IMR-90 (cell line): ENCODE measurements at regions not wholly inside any gene's neighbourhood (a gene's known extent, or its start where the extent isn't known, plus 50 kb on each side); places are given as distances from the start of the nearest gene placed in this dataset.

Experiments used
- ATAC-seq: fragments of 200-7000 bp; cut with Tn5 transposase; 2 replicates; pipeline ENCODE4 v1.9.1; 2020; ENCODE audit warnings: low read depth, mild to moderate bottlenecking, moderate library complexity
- BruUV-seq: library from RNA; stranded (reverse); fragments of 400-500 nt; replicated peaks from 2 replicates; lab custom pipeline; 2021; lab: Mats Ljungman, UMichigan
- CTCF ChIA-PET: fragments of 300-600 bp; formaldehyde crosslinking; extraction: SDS; loops from one replicate; lab custom pipeline; 2021; ENCODE audit warnings: antibody characterized with exemption; lab: Yijun Ruan, JAX
- POLR2A ChIA-PET: fragments of 300-600 bp; sonication (Branson Sonifier 250); formaldehyde crosslinking; loops from one replicate; lab custom pipeline; 2022; ENCODE audit warnings: antibody characterized with exemption; ENCODE audit not compliant: unreplicated experiment; lab: Charles Lee
- DNase-seq: peaks from one replicate; pipeline ENCODE4 v3.0.0; 2013
- H2AFZ ChIP-seq: replicated peaks from 2 replicates; pipeline ENCODE3; 2013; ENCODE audit warnings: low read length, mild to moderate bottlenecking; ENCODE audit not compliant: poor library complexity
- H2AK5ac ChIP-seq: 2 replicates; pipeline ENCODE4 v1.6.1; 2013; ENCODE audit warnings: low read depth, low read length, inconsistent platforms
- H2AK9ac ChIP-seq: replicated peaks from 2 replicates; pipeline ENCODE3; 2013; ENCODE audit warnings: mild to moderate bottlenecking, low read depth, low read length, moderate library complexity; ENCODE audit not compliant: poor library complexity
- H2BK120ac ChIP-seq: 2 replicates; pipeline ENCODE4 v1.6.1; 2013; ENCODE audit warnings: low read depth, low read length, inconsistent platforms
- H2BK15ac ChIP-seq: 3 replicates; pipeline ENCODE4 v1.6.1; 2013; ENCODE audit warnings: low read depth, low read length, inconsistent platforms
- H2BK20ac ChIP-seq: 2 replicates; pipeline ENCODE4 v1.6.1; 2013; ENCODE audit warnings: low read depth, mild to moderate bottlenecking, inconsistent platforms, low read length, moderate library complexity
- H2BK5ac ChIP-seq: 2 replicates; pipeline ENCODE4 v1.6.1; 2013; ENCODE audit warnings: mild to moderate bottlenecking, low read depth, low read length, inconsistent platforms; ENCODE audit not compliant: poor library complexity, severe bottlenecking
- H3K14ac ChIP-seq: replicated peaks from 2 replicates; pipeline ENCODE4 v1.6.1; 2013; ENCODE audit warnings: low read depth, low read length, inconsistent platforms
- H3K18ac ChIP-seq: 2 replicates; pipeline ENCODE4 v1.6.1; 2013; ENCODE audit warnings: low read depth, low read length, control low read depth
- H3K23ac ChIP-seq: 2 replicates; pipeline ENCODE4 v1.6.1; 2013; ENCODE audit warnings: low read depth, low read length, inconsistent platforms
- H3K27ac ChIP-seq: 2 replicates; pipeline ENCODE4 v1.5.1; 2013; ENCODE audit warnings: mild to moderate bottlenecking, control low read depth, low read length; ENCODE audit not compliant: insufficient read depth
- H3K27me3 ChIP-seq: 2 replicates; pipeline ENCODE4 v1.6.1; 2013; ENCODE audit warnings: low read length; ENCODE audit not compliant: control insufficient read depth, insufficient read depth
- H3K36me3 ChIP-seq: 2 replicates; pipeline ENCODE4 v1.6.1; 2013; ENCODE audit warnings: low read length, mixed read lengths; ENCODE audit not compliant: control insufficient read depth, insufficient read depth
- H3K4ac ChIP-seq: 2 replicates; pipeline ENCODE4 v1.6.1; 2013; ENCODE audit warnings: low read depth, low read length, inconsistent platforms
- H3K4me1 ChIP-seq: 2 replicates; pipeline ENCODE4 v1.6.1; 2013; ENCODE audit warnings: low read length, mixed read lengths; ENCODE audit not compliant: control insufficient read depth, insufficient read depth
- H3K4me2 ChIP-seq: 2 replicates; pipeline ENCODE4 v1.6.1; 2013; ENCODE audit warnings: low read depth, mild to moderate bottlenecking, control low read depth, low read length, moderate library complexity
- H3K4me3 ChIP-seq: 2 replicates; pipeline ENCODE4 v1.5.1; 2013; ENCODE audit warnings: low read depth, mild to moderate bottlenecking, control low read depth, low read length, moderate library complexity; ENCODE audit not compliant: insufficient read depth
- H3K56ac ChIP-seq: 2 replicates; pipeline ENCODE4 v1.6.1; 2013; ENCODE audit warnings: low read length, inconsistent platforms; ENCODE audit not compliant: insufficient read depth; ENCODE audit errors: extremely low read depth
- H3K79me1 ChIP-seq, 2 experiments: 2 replicates each; pipeline ENCODE4 v1.6.1; 2013; ENCODE audit warnings: low read length in 2 of 2, inconsistent platforms in 1 of 2, low read depth in 1 of 2
- H3K9ac ChIP-seq: 2 replicates; pipeline ENCODE4 v1.6.1; 2013; ENCODE audit warnings: low read depth, low read length, control low read depth
- H3K9me1 ChIP-seq: 2 replicates; pipeline ENCODE4 v1.6.1; 2013; ENCODE audit warnings: low read length, inconsistent platforms; ENCODE audit not compliant: insufficient read depth
- H3K9me3 ChIP-seq: 2 replicates; pipeline ENCODE4 v1.6.1; 2013; ENCODE audit warnings: low read length; ENCODE audit not compliant: control insufficient read depth, insufficient read depth
- H4K20me1 ChIP-seq: 2 replicates; pipeline ENCODE4 v1.6.1; 2013; ENCODE audit warnings: low read length, inconsistent platforms; ENCODE audit not compliant: insufficient read depth
- H4K5ac ChIP-seq: 2 replicates; pipeline ENCODE4 v1.6.1; 2013; ENCODE audit warnings: mild to moderate bottlenecking, low read depth, low read length, control low read depth
- H4K8ac ChIP-seq, 2 experiments: 2 replicates each; pipeline ENCODE4 v1.6.1; 2013; ENCODE audit warnings: low read depth in 2 of 2, low read length in 2 of 2, control low read depth in 1 of 2, inconsistent platforms in 1 of 2
- H4K91ac ChIP-seq: 2 replicates; pipeline ENCODE4 v1.6.1; 2013; ENCODE audit warnings: low read depth, low read length, inconsistent platforms; ENCODE audit not compliant: insufficient read depth
- BHLHE40 ChIP-seq: fragments of 150-350 bp; IDR thresholded peaks from 2 replicates; pipeline ENCODE4 v1.6.1; 2016; ENCODE audit warnings: mild to moderate bottlenecking, low read depth, low read length
- CEBPB ChIP-seq: IDR thresholded peaks from 2 replicates; pipeline ENCODE4 v1.6.1; 2012; ENCODE audit warnings: low read depth, low read length, improper control_type of control experiment
- CHD1 ChIP-seq: IDR thresholded peaks from 2 replicates; pipeline ENCODE4 v1.6.1; 2012; ENCODE audit warnings: low read depth, low read length, improper control_type of control experiment
- FOS ChIP-seq: fragments of 150-350 bp; IDR thresholded peaks from 2 replicates; pipeline ENCODE4 v1.6.1; 2016; ENCODE audit warnings: low read depth, low read length
- MXI1 ChIP-seq: IDR thresholded peaks from 2 replicates; pipeline ENCODE4 v1.6.1; 2012; ENCODE audit warnings: low read depth, mild to moderate bottlenecking, low read length, moderate library complexity, borderline replicate concordance
- NFE2L2 ChIP-seq: fragments of 150-350 bp; IDR thresholded peaks from 2 replicates; pipeline ENCODE4 v1.6.1; 2016; ENCODE audit warnings: low read depth, mild to moderate bottlenecking, low read length
- POLR2A ChIP-seq: IDR thresholded peaks from 2 replicates; pipeline ENCODE4 v1.6.1; 2012; ENCODE audit warnings: mild to moderate bottlenecking, low read depth, low read length
- RAD21 ChIP-seq: IDR thresholded peaks from 2 replicates; pipeline ENCODE4 v1.6.1; 2012; ENCODE audit warnings: low read length, improper control_type of control experiment
- SMC3 ChIP-seq: fragments of 150-350 bp; IDR thresholded peaks from 2 replicates; pipeline ENCODE4 v1.6.1; 2016; ENCODE audit warnings: low read depth, mild to moderate bottlenecking, antibody characterized with exemption, low read length, moderate library complexity
- WGBS, 2 experiments: methylation state at CpG; one replicate each; pipeline versions ENCODE4 v1.1.5 to v1.1.7; 2013; ENCODE audit warnings: missing lambda C conversion rate in 2 of 2; ENCODE audit not compliant: insufficient read length in 1 of 2; ENCODE audit errors: extremely low coverage in 2 of 2; 5-methylcytosine and 5-hydroxymethylcytosine counted together
- dilution Hi-C: fragments of 300-500 bp; cut with HindIII; formaldehyde crosslinking; loops from one replicate; pipeline ENCODE4 v1.14.3; 2018; ENCODE audit warnings: low sequenced_read_pairs; ENCODE audit not compliant: unreplicated experiment
- in situ Hi-C: fragments of 300-500 bp; cut with MboI; formaldehyde crosslinking; loops from 3 replicates; pipeline ENCODE4 v1.14.3; 2019; ENCODE audit warnings: low sequenced_read_pairs, inconsistent platforms, mixed read lengths
- intact Hi-C: fragments of 100-400 bp; cut with micrococcal nuclease; formaldehyde crosslinking; loops from 2 replicates; pipeline ENCODE4 v1.10.0; 2022
- TF ChIP-seq, protein P1 (sequence below): fragments of 150-350 bp; IDR thresholded peaks from 2 replicates; pipeline ENCODE4 v1.6.1; 2016; ENCODE audit warnings: low read depth, mild to moderate bottlenecking, low read length, moderate library complexity, borderline replicate concordance
- TF ChIP-seq, protein P2 (sequence below): fragments of 150-350 bp; IDR thresholded peaks from 2 replicates; pipeline ENCODE4 v1.6.1; 2017; ENCODE audit warnings: mild to moderate bottlenecking, antibody characterized with exemption, low read length, low read depth
- TF ChIP-seq, protein P3 (sequence below): conservative IDR thresholded peaks from 2 replicates; pipeline ENCODE4 v1.5.1; 2012; ENCODE audit warnings: mild to moderate bottlenecking, low read depth, low read length, improper control_type of control experiment

DNA sequence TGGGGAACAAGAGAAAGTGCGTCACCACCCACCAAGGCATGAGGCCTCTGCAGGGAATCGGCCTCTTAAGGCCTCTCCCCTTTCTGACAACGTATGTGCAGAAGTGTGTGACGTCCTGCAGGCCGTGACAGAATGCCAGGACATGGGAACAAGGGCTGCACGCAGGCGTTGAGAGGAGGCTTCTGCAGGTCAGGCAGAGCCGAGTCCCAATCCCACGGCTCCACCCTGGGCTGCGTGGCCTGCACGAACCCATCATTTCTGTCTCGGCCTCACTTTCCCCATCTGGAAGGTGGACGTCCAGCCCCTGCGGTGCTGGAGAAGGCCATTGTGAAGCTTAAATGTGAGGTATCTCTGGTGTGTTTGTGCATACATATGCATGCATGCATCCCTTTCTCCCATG, 61.8 kb downstream of the SHANK2 start:
- no peak overlapping the region for H4K8ac ChIP-seq
- no peaks in the 10 kb centered on the region for H3K9me1 ChIP-seq
- no peaks in the 10 kb centered on the region for H3K79me1 ChIP-seq
- intact Hi-C loops (no loop called here), dilution Hi-C loops (no loop called here), in situ Hi-C loops (no loop called here)
- no peak overlapping the region for H2AK5ac ChIP-seq
- H4K91ac ChIP-seq = no peak overlapping the region
- no TSS peak for BruUV-seq
- H4K20me1 ChIP-seq = no peaks in the 10 kb centered on the region; the same call in 1 of the 2 replicates
- H3K36me3 ChIP-seq = peaks cover 5% of the 10 kb centered on the region
- no peaks in the 10 kb centered on the region for H3K9me3 ChIP-seq
- no peak overlapping the region for H2AFZ ChIP-seq
- H2BK5ac ChIP-seq = no peak overlapping the region
- no peak overlapping the region for H3K4me3 ChIP-seq
- no peak overlapping the region for H3K4ac ChIP-seq
- ChIA-PET POLR2A (no interaction called here), CTCF (no interaction called here)
- no peak overlapping the region for H3K27ac ChIP-seq
- no peak overlapping the region for H3K9ac ChIP-seq
- H2BK15ac ChIP-seq = no peak overlapping the region
- ATAC-seq (no peak), DNase-seq (no peak)
- H2BK120ac ChIP-seq = no peak overlapping the region
- H3K4me1 ChIP-seq = no peaks in the 10 kb centered on the region
- no peak overlapping the region for H4K5ac ChIP-seq
- H3K14ac ChIP-seq = no peak overlapping the region
- no peak overlapping the region for H3K4me2 ChIP-seq
- no peak overlapping the region for H3K23ac ChIP-seq
- no peak overlapping the region for H3K18ac ChIP-seq
- no peak overlapping the region for H2BK20ac ChIP-seq
- no peak for TF ChIP-seq FOS
- no peak for TF ChIP-seq CEBPB
- TF ChIP-seq RAD21 = no peak
- TF ChIP-seq, protein P1, sequence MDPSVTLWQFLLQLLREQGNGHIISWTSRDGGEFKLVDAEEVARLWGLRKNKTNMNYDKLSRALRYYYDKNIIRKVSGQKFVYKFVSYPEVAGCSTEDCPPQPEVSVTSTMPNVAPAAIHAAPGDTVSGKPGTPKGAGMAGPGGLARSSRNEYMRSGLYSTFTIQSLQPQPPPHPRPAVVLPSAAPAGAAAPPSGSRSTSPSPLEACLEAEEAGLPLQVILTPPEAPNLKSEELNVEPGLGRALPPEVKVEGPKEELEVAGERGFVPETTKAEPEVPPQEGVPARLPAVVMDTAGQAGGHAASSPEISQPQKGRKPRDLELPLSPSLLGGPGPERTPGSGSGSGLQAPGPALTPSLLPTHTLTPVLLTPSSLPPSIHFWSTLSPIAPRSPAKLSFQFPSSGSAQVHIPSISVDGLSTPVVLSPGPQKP = no peak
- no peak for TF ChIP-seq SMC3
- no peak for TF ChIP-seq MXI1
- TF ChIP-seq BHLHE40 = no peak
- no peak for TF ChIP-seq POLR2A
- no peak for TF ChIP-seq CHD1
- TF ChIP-seq, protein P2, sequence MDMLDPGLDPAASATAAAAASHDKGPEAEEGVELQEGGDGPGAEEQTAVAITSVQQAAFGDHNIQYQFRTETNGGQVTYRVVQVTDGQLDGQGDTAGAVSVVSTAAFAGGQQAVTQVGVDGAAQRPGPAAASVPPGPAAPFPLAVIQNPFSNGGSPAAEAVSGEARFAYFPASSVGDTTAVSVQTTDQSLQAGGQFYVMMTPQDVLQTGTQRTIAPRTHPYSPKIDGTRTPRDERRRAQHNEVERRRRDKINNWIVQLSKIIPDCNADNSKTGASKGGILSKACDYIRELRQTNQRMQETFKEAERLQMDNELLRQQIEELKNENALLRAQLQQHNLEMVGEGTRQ = no peak
- TF ChIP-seq NFE2L2 = no peak
- TF ChIP-seq, protein P3, sequence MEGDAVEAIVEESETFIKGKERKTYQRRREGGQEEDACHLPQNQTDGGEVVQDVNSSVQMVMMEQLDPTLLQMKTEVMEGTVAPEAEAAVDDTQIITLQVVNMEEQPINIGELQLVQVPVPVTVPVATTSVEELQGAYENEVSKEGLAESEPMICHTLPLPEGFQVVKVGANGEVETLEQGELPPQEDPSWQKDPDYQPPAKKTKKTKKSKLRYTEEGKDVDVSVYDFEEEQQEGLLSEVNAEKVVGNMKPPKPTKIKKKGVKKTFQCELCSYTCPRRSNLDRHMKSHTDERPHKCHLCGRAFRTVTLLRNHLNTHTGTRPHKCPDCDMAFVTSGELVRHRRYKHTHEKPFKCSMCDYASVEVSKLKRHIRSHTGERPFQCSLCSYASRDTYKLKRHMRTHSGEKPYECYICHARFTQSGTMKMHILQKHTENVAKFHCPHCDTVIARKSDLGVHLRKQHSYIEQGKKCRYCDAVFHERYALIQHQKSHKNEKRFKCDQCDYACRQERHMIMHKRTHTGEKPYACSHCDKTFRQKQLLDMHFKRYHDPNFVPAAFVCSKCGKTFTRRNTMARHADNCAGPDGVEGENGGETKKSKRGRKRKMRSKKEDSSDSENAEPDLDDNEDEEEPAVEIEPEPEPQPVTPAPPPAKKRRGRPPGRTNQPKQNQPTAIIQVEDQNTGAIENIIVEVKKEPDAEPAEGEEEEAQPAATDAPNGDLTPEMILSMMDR = no peak
- WGBS, 2 experiments = 90% methylated on average over 5 of the region's 14 CpGs; no CpG with 5 or more reads in 1 of the 2 experiments
- H2AK9ac ChIP-seq = no peak overlapping the region
- no peaks in the 10 kb centered on the region for H3K27me3 ChIP-seq
- no peak overlapping the region for H3K56ac ChIP-seq
